ENCODE measurements at regions not wholly inside any gene's neighbourhood (a gene's known extent, or its start where the extent isn't known, plus 50 kb on each side); places are given as distances from the start of the nearest gene placed in this dataset.

DNA sequence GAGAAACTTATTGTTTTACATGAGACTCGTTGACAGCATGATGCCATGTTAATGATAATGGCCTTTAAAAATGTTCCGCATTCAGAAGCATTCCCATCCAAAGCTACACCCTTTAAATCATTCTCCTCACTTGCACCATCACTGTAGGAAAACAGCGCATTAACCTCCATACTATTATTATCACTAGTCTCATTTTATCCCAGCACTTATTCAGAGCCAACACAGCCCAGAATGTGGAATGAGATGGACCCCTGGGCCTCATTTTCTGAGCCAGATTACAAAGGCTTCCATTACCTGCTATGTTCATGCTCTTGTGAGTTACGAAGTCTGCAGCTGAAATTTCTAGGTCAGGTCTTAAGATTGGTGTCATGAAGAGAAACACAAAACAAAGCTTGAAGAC lies 159.4 kb downstream of the HS3ST3A1 start:
- Histone ChIP-seq H3K4me3 (ENCODE audit: low read length) (no peak overlapping the region), H3K9me3 (ENCODE audit: control insufficient read depth, low read length) (no peaks in the 10 kb centered on the region), H3K36me3 (ENCODE audit: control insufficient read depth, insufficient read depth, low read length) (no peaks in the 10 kb centered on the region), H3K27me3 (ENCODE audit: control insufficient read depth, insufficient read depth, low read length) (no peaks in the 10 kb centered on the region), H3K9ac (ENCODE audit: low read length) (no peak overlapping the region), H3K4me1 (ENCODE audit: control insufficient read depth, insufficient read depth, low read length) (peaks cover 12% of the 10 kb centered on the region)

DNA sequence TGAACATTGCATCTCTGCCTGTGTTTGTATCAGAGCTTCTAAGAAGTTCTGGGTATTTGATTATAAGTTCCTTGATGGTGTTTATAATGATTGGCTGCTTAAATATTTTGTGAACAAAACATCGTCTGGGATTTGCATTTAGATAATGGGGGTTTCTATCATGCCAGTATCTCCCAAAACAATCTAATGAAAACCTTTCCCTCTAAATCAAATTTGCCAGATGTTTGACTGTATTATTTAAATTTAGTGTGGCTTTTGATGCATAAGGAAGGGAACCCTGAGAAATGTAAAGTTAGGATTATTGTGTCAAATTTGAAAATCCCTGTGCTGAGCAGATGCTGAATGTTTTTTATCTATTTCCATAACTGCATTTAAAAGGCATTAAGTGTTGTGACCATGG lies 159.9 kb downstream of the HS3ST3A1 start:
- no peak overlapping the region for H3K9ac ChIP-seq (ENCODE audit: low read length)
- H3K9me3 ChIP-seq (ENCODE audit: control insufficient read depth, low read length), result no peaks in the 10 kb centered on the region
- peaks cover 12% of the 10 kb centered on the region for H3K4me1 ChIP-seq (ENCODE audit: control insufficient read depth, insufficient read depth, low read length)
- H3K36me3 ChIP-seq (ENCODE audit: control insufficient read depth, insufficient read depth, low read length), result no peaks in the 10 kb centered on the region
- no peak overlapping the region for H3K4me3 ChIP-seq (ENCODE audit: low read length)
- no peaks in the 10 kb centered on the region for H3K27me3 ChIP-seq (ENCODE audit: control insufficient read depth, insufficient read depth, low read length)

DNA sequence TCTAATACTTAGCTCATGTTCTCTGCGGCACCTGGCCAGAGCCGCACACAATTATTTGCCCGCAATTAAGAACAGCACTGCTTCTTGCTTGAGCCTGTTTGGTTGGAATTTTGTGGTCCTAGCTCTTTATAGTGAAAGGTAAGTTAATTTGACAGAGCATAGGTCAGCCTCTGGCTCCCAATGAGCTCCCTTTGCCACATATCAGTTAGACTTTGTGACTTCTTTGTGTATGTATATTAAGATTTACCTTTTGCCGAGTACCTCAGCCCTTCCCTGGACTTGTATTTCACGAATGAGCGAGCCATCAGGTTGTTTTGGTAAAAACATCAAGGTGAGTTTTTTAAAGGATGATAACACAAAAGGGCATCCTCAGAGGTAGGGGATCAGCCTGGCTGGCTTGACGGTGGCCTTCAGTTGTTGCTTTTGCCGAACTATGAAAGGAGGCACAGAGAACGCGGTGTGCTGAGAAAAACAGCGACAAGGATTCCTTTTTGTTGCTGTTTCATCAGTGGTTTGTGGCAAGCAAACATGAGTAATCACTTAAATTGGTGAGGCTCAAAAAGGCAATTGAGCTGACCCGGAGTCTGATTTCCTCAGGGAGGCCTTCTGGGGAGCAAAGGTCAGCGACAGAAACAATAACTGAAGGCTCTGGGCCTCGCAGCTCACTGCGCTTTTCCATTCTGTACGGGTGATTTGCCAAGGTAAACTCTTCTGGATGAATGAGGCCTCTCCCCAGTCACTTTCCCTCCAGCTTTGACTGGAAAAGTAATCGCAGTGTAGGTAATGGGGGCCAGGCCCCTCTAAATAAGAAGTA lies 163.6 kb downstream of the HS3ST3A1 start:
- peak overlapping the region; percentile 7 for H3K9ac ChIP-seq (ENCODE audit: low read length)
- H3K4me3 ChIP-seq (ENCODE audit: low read length), result no peak overlapping the region
- peaks cover 12% of the 10 kb centered on the region for H3K4me1 ChIP-seq (ENCODE audit: control insufficient read depth, insufficient read depth, low read length)
- no peaks in the 10 kb centered on the region for H3K9me3 ChIP-seq (ENCODE audit: control insufficient read depth, low read length)
- H3K27me3 ChIP-seq (ENCODE audit: control insufficient read depth, insufficient read depth, low read length), result no peaks in the 10 kb centered on the region
- H3K36me3 ChIP-seq (ENCODE audit: control insufficient read depth, insufficient read depth, low read length), result no peaks in the 10 kb centered on the region

DNA sequence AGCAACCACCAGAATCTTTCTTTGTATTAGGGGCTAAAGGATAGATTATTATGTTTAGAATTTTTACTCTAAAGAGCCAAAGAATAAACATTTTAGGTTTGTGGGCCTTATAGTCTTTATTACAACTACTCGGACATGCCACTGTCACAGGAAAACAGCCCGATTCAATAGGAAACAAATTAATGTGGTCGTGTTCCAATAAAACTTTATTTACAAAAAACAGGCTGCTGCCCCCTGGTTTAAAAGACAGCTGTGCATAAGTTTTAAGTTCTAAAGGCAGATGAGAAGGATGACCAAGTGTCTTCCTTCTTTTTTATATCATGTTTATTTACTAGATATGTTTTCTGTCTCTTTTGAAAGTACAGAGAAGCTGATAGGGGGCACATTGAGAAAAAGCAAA lies 166.5 kb downstream of the HS3ST3A1 start:
- no peak overlapping the region for H3K4me3 ChIP-seq (ENCODE audit: low read length)
- no peak overlapping the region for H3K9ac ChIP-seq (ENCODE audit: low read length)
- no peaks in the 10 kb centered on the region for H3K9me3 ChIP-seq (ENCODE audit: control insufficient read depth, low read length)

DNA sequence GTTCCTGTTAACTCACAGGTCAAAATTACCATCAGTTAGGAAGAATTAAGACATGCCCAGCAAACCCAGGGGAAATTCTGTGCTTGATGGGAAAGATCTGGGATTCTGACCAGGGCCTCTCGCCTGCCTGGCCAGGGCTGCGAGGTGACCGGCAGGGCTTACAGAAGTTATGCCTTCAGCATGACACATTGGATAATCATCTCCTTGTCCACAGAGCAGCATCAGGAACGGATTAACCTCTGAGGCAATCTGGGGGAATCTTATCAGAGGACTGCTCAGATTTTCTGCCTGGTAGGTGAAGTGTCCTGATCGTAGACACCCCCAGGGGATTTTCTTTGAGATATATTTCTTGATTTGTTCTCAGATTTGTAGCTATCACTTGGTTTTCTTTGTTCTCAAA lies 172.5 kb downstream of the HS3ST3A1 start:
- no peaks in the 10 kb centered on the region for H3K9me3 ChIP-seq (ENCODE audit: control insufficient read depth, low read length)
- no peak overlapping the region for H3K9ac ChIP-seq (ENCODE audit: low read length)
- no peaks in the 10 kb centered on the region for H3K36me3 ChIP-seq (ENCODE audit: control insufficient read depth, insufficient read depth, low read length)
- H3K4me3 ChIP-seq (ENCODE audit: low read length), result no peak overlapping the region
- H3K27me3 ChIP-seq (ENCODE audit: control insufficient read depth, insufficient read depth, low read length), result no peaks in the 10 kb centered on the region
- no peaks in the 10 kb centered on the region for H3K4me1 ChIP-seq (ENCODE audit: control insufficient read depth, insufficient read depth, low read length)

More for the DNA sequence above, 166.5 kb downstream of the HS3ST3A1 start:
- peaks cover 12% of the 10 kb centered on the region for H3K4me1 ChIP-seq (ENCODE audit: control insufficient read depth, insufficient read depth, low read length)
- H3K36me3 ChIP-seq (ENCODE audit: control insufficient read depth, insufficient read depth, low read length), result no peaks in the 10 kb centered on the region
- no peaks in the 10 kb centered on the region for H3K27me3 ChIP-seq (ENCODE audit: control insufficient read depth, insufficient read depth, low read length)

DNA sequence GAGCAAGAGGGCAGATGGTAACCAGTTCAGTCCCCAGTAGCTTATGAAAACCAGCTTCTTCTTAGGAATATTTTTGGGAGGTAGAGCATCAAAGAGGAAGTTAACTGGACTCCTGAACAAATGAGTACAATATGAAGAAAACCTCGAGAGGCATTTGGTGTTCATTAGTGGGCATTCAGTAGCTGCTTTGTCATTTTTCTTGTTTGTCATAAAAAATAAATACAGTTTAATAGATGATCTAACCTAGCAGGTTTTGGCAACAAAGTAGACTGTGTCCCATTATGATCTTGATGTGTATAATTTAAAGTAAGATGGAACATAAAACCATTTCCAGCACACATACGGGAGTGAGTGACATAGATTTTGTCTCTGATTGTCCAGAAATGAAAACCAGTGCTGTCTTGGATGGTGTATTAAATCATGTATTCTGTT lies 173.1 kb downstream of the HS3ST3A1 start:
- Histone ChIP-seq H3K36me3 (ENCODE audit: control insufficient read depth, insufficient read depth, low read length) (no peaks in the 10 kb centered on the region), H3K27me3 (ENCODE audit: control insufficient read depth, insufficient read depth, low read length) (no peaks in the 10 kb centered on the region), H3K9ac (ENCODE audit: low read length) (no peak overlapping the region), H3K9me3 (ENCODE audit: control insufficient read depth, low read length) (no peaks in the 10 kb centered on the region), H3K4me1 (ENCODE audit: control insufficient read depth, insufficient read depth, low read length) (no peaks in the 10 kb centered on the region), H3K4me3 (ENCODE audit: low read length) (no peak overlapping the region)

DNA sequence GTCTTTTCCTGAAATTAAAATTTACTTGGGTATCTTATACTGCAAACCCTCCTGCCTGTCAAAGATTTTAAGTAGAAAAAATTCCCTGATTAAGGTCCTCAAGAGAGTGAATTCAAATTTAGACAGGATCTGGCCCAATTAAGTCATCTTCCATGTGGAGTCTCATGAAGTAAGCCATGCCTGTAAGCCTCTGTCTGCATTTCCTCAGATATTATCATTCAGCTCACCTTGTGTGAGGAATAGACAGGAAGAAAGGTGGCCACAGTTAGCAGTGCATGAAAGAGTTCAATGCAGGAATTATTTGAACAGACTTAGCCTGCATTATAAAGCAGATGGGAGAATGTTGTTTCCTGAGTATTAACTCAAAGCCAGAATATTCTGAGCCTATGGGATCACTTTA lies 174.7 kb downstream of the HS3ST3A1 start:
- Histone ChIP-seq H3K4me1 (ENCODE audit: control insufficient read depth, insufficient read depth, low read length) (peaks cover 8% of the 10 kb centered on the region), H3K9me3 (ENCODE audit: control insufficient read depth, low read length) (no peaks in the 10 kb centered on the region), H3K4me3 (ENCODE audit: low read length) (no peak overlapping the region), H3K9ac (ENCODE audit: low read length) (no peak overlapping the region), H3K27me3 (ENCODE audit: control insufficient read depth, insufficient read depth, low read length) (no peaks in the 10 kb centered on the region), H3K36me3 (ENCODE audit: control insufficient read depth, insufficient read depth, low read length) (no peaks in the 10 kb centered on the region)

DNA sequence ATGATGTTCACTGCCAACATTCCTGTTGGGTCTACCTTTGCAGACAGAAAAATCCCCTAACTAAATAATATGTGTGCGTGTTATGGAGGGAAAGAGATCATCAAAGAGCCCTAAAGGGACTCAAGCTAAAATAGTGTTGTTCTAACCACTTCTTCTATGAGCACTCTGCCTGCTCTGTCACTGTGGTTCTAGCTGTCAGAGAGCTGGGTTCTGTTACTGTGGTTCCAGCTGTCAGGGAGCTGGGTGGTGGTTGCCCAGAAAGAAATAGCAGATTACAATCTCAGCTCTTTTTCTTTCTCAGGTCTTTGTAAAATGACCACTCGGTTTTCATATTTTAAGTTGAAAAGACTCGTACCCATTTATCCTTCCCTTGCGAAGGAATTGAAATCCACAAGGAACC lies 176.3 kb downstream of the HS3ST3A1 start:
- no peak overlapping the region for H3K9ac ChIP-seq (ENCODE audit: low read length)
- H3K4me1 ChIP-seq (ENCODE audit: control insufficient read depth, insufficient read depth, low read length), result peaks cover 22% of the 10 kb centered on the region
- no peak overlapping the region for H3K4me3 ChIP-seq (ENCODE audit: low read length)
- no peaks in the 10 kb centered on the region for H3K36me3 ChIP-seq (ENCODE audit: control insufficient read depth, insufficient read depth, low read length)
- H3K27me3 ChIP-seq (ENCODE audit: control insufficient read depth, insufficient read depth, low read length), result no peaks in the 10 kb centered on the region
- H3K9me3 ChIP-seq (ENCODE audit: control insufficient read depth, low read length), result no peaks in the 10 kb centered on the region

DNA sequence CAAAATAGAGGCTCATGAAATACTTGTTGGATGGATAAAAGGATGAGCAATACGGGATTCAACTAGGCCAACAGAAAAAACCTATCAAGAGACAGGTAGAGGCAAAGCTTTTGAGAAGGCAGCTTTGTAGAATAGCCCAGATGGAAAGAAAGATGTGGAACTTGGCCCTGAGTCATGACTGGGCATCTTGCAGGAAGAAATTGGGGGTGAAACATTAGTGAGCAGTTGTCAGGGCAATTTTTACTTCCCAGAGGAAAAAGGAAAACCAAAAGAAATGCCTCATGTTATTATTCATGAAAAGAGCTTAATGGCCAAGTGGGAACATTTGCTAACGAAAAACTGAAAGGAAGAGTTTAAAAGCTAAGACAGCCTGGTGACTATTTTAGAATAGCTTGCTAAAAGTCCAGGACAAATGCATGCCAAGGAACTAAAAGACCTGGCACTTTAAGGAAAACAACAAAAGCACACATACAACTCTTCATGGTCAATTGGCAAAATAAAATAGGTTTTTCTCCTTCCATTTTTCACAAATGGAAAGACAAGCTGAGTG lies 180.1 kb downstream of the HS3ST3A1 start:
- H3K36me3 ChIP-seq (ENCODE audit: control insufficient read depth, insufficient read depth, low read length), result no peaks in the 10 kb centered on the region
- no peak overlapping the region for H3K9ac ChIP-seq (ENCODE audit: low read length)
- peaks cover 24% of the 10 kb centered on the region for H3K4me1 ChIP-seq (ENCODE audit: control insufficient read depth, insufficient read depth, low read length)
- H3K4me3 ChIP-seq (ENCODE audit: low read length), result no peak overlapping the region
- H3K9me3 ChIP-seq (ENCODE audit: control insufficient read depth, low read length), result no peaks in the 10 kb centered on the region
- no peaks in the 10 kb centered on the region for H3K27me3 ChIP-seq (ENCODE audit: control insufficient read depth, insufficient read depth, low read length)

DNA sequence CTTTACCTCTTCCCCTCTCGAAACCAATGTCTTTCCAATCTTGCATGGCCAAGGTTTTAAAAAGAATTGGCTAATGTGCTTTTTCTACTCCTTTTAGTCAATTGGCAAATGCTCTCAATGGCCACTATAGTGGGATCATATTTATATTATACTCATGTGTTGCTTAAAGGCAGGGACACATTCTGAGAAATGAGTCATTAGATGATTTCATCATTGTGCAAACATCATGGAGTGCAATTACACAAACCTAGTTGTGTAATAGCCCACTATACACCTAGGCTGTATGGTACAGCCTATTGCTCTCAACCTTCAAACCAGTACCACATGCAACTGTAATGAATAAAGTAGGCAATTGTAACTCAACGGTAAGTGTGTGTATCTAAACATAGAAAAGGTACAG lies 180.9 kb downstream of the HS3ST3A1 start:
- H3K9ac ChIP-seq (ENCODE audit: low read length), result no peak overlapping the region
- H3K4me3 ChIP-seq (ENCODE audit: low read length), result no peak overlapping the region
- no peaks in the 10 kb centered on the region for H3K27me3 ChIP-seq (ENCODE audit: control insufficient read depth, insufficient read depth, low read length)
- H3K9me3 ChIP-seq (ENCODE audit: control insufficient read depth, low read length), result no peaks in the 10 kb centered on the region
- peaks cover 24% of the 10 kb centered on the region for H3K4me1 ChIP-seq (ENCODE audit: control insufficient read depth, insufficient read depth, low read length)
- H3K36me3 ChIP-seq (ENCODE audit: control insufficient read depth, insufficient read depth, low read length), result no peaks in the 10 kb centered on the region

DNA sequence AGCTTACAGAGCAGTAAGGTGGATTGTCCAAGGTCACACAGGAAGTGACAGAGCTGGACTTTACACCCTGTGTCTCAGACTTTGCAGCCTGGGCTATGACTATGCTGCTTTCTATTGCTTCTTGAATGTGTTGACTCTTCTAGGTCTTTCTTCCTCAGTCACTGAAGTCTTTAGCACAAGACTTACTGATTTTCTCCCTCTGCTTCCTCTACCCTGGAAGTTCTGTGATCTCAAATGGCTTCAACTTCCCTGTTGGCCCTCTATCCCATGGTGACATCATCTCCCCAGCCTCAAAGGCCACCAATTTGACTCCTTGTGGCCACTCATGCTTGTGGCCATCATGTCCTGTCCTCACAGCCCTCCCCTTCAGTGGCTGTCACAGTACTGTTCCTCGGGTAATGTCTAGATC lies 181.3 kb downstream of the HS3ST3A1 start:
- Histone ChIP-seq H3K9me3 (ENCODE audit: control insufficient read depth, low read length) (no peaks in the 10 kb centered on the region), H3K27me3 (ENCODE audit: control insufficient read depth, insufficient read depth, low read length) (no peaks in the 10 kb centered on the region), H3K4me1 (ENCODE audit: control insufficient read depth, insufficient read depth, low read length) (peaks cover 24% of the 10 kb centered on the region), H3K4me3 (ENCODE audit: low read length) (no peak overlapping the region), H3K9ac (ENCODE audit: low read length) (no peak overlapping the region), H3K36me3 (ENCODE audit: control insufficient read depth, insufficient read depth, low read length) (no peaks in the 10 kb centered on the region)

DNA sequence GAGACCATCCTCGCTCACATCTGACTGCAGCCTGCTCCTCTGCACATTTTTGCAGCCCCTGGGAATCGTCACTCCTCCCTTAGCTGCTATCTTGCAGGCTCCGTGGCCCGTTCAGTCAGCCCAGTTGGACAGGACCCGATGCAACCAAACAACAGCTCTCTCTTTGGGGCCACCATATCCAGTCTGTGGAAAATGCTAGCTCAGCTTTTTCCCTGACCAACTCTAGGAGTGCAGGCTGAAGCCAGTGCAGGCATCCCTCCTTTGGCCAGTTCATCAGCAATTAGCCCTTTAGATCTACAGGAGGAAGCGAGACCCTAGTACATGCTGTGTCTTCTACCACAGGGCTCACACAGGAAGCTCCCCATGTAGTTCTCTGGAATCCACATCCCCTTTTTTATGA lies 182.1 kb downstream of the HS3ST3A1 start:
- Histone ChIP-seq H3K9me3 (ENCODE audit: control insufficient read depth, low read length) (no peaks in the 10 kb centered on the region), H3K4me3 (ENCODE audit: low read length) (no peak overlapping the region), H3K27me3 (ENCODE audit: control insufficient read depth, insufficient read depth, low read length) (no peaks in the 10 kb centered on the region), H3K36me3 (ENCODE audit: control insufficient read depth, insufficient read depth, low read length) (no peaks in the 10 kb centered on the region), H3K9ac (ENCODE audit: low read length) (no peak overlapping the region), H3K4me1 (ENCODE audit: control insufficient read depth, insufficient read depth, low read length) (peaks cover 24% of the 10 kb centered on the region)
